IMR-90 (cell line): ENCODE measurements at regions not wholly inside any gene's neighbourhood (a gene's known extent, or its start where the extent isn't known, plus 50 kb on each side); places are given as distances from the start of the nearest gene placed in this dataset.

ENCODE experiments used
- ATAC-seq: fragments of 200-7000 bp; cut with Tn5 transposase; 2 replicates; pipeline ENCODE4 v1.9.1; 2020; ENCODE audit warnings: low read depth, mild to moderate bottlenecking, moderate library complexity
- BruUV-seq: library from RNA; stranded (reverse); fragments of 400-500 nt; replicated peaks from 2 replicates; lab custom pipeline; 2021; lab: Mats Ljungman, UMichigan
- CTCF ChIA-PET: fragments of 300-600 bp; formaldehyde crosslinking; extraction: SDS; loops from one replicate; lab custom pipeline; 2021; ENCODE audit warnings: antibody characterized with exemption; lab: Yijun Ruan, JAX
- POLR2A ChIA-PET: fragments of 300-600 bp; sonication (Branson Sonifier 250); formaldehyde crosslinking; loops from one replicate; lab custom pipeline; 2022; ENCODE audit warnings: antibody characterized with exemption; ENCODE audit not compliant: unreplicated experiment; lab: Charles Lee
- DNase-seq: peaks from one replicate; pipeline ENCODE4 v3.0.0; 2013
- H2AFZ ChIP-seq: replicated peaks from 2 replicates; pipeline ENCODE3; 2013; ENCODE audit warnings: low read length, mild to moderate bottlenecking; ENCODE audit not compliant: poor library complexity
- H2AK5ac ChIP-seq: 2 replicates; pipeline ENCODE4 v1.6.1; 2013; ENCODE audit warnings: low read depth, low read length, inconsistent platforms
- H2AK9ac ChIP-seq: replicated peaks from 2 replicates; pipeline ENCODE3; 2013; ENCODE audit warnings: mild to moderate bottlenecking, low read depth, low read length, moderate library complexity; ENCODE audit not compliant: poor library complexity
- H2BK120ac ChIP-seq: 2 replicates; pipeline ENCODE4 v1.6.1; 2013; ENCODE audit warnings: low read depth, low read length, inconsistent platforms
- H2BK15ac ChIP-seq: 3 replicates; pipeline ENCODE4 v1.6.1; 2013; ENCODE audit warnings: low read depth, low read length, inconsistent platforms
- H2BK20ac ChIP-seq: 2 replicates; pipeline ENCODE4 v1.6.1; 2013; ENCODE audit warnings: low read depth, mild to moderate bottlenecking, inconsistent platforms, low read length, moderate library complexity
- H2BK5ac ChIP-seq: 2 replicates; pipeline ENCODE4 v1.6.1; 2013; ENCODE audit warnings: mild to moderate bottlenecking, low read depth, low read length, inconsistent platforms; ENCODE audit not compliant: poor library complexity, severe bottlenecking
- H3K14ac ChIP-seq: replicated peaks from 2 replicates; pipeline ENCODE4 v1.6.1; 2013; ENCODE audit warnings: low read depth, low read length, inconsistent platforms
- H3K18ac ChIP-seq: 2 replicates; pipeline ENCODE4 v1.6.1; 2013; ENCODE audit warnings: low read depth, low read length, control low read depth
- H3K23ac ChIP-seq: 2 replicates; pipeline ENCODE4 v1.6.1; 2013; ENCODE audit warnings: low read depth, low read length, inconsistent platforms
- H3K27ac ChIP-seq: 2 replicates; pipeline ENCODE4 v1.5.1; 2013; ENCODE audit warnings: mild to moderate bottlenecking, control low read depth, low read length; ENCODE audit not compliant: insufficient read depth
- H3K27me3 ChIP-seq: 2 replicates; pipeline ENCODE4 v1.6.1; 2013; ENCODE audit warnings: low read length; ENCODE audit not compliant: control insufficient read depth, insufficient read depth
- H3K36me3 ChIP-seq: 2 replicates; pipeline ENCODE4 v1.6.1; 2013; ENCODE audit warnings: low read length, mixed read lengths; ENCODE audit not compliant: control insufficient read depth, insufficient read depth
- H3K4ac ChIP-seq: 2 replicates; pipeline ENCODE4 v1.6.1; 2013; ENCODE audit warnings: low read depth, low read length, inconsistent platforms
- H3K4me1 ChIP-seq: 2 replicates; pipeline ENCODE4 v1.6.1; 2013; ENCODE audit warnings: low read length, mixed read lengths; ENCODE audit not compliant: control insufficient read depth, insufficient read depth
- H3K4me2 ChIP-seq: 2 replicates; pipeline ENCODE4 v1.6.1; 2013; ENCODE audit warnings: low read depth, mild to moderate bottlenecking, control low read depth, low read length, moderate library complexity
- H3K4me3 ChIP-seq: 2 replicates; pipeline ENCODE4 v1.5.1; 2013; ENCODE audit warnings: low read depth, mild to moderate bottlenecking, control low read depth, low read length, moderate library complexity; ENCODE audit not compliant: insufficient read depth
- H3K56ac ChIP-seq: 2 replicates; pipeline ENCODE4 v1.6.1; 2013; ENCODE audit warnings: low read length, inconsistent platforms; ENCODE audit not compliant: insufficient read depth; ENCODE audit errors: extremely low read depth
- H3K79me1 ChIP-seq, 2 experiments: 2 replicates each; pipeline ENCODE4 v1.6.1; 2013; ENCODE audit warnings: low read length in 2 of 2, inconsistent platforms in 1 of 2, low read depth in 1 of 2
- H3K9ac ChIP-seq: 2 replicates; pipeline ENCODE4 v1.6.1; 2013; ENCODE audit warnings: low read depth, low read length, control low read depth
- H3K9me1 ChIP-seq: 2 replicates; pipeline ENCODE4 v1.6.1; 2013; ENCODE audit warnings: low read length, inconsistent platforms; ENCODE audit not compliant: insufficient read depth
- H3K9me3 ChIP-seq: 2 replicates; pipeline ENCODE4 v1.6.1; 2013; ENCODE audit warnings: low read length; ENCODE audit not compliant: control insufficient read depth, insufficient read depth
- H4K20me1 ChIP-seq: 2 replicates; pipeline ENCODE4 v1.6.1; 2013; ENCODE audit warnings: low read length, inconsistent platforms; ENCODE audit not compliant: insufficient read depth
- H4K5ac ChIP-seq: 2 replicates; pipeline ENCODE4 v1.6.1; 2013; ENCODE audit warnings: mild to moderate bottlenecking, low read depth, low read length, control low read depth
- H4K8ac ChIP-seq, 2 experiments: 2 replicates each; pipeline ENCODE4 v1.6.1; 2013; ENCODE audit warnings: low read depth in 2 of 2, low read length in 2 of 2, control low read depth in 1 of 2, inconsistent platforms in 1 of 2
- H4K91ac ChIP-seq: 2 replicates; pipeline ENCODE4 v1.6.1; 2013; ENCODE audit warnings: low read depth, low read length, inconsistent platforms; ENCODE audit not compliant: insufficient read depth
- BHLHE40 ChIP-seq: fragments of 150-350 bp; IDR thresholded peaks from 2 replicates; pipeline ENCODE4 v1.6.1; 2016; ENCODE audit warnings: mild to moderate bottlenecking, low read depth, low read length
- CHD1 ChIP-seq: IDR thresholded peaks from 2 replicates; pipeline ENCODE4 v1.6.1; 2012; ENCODE audit warnings: low read depth, low read length, improper control_type of control experiment
- ELK1 ChIP-seq: fragments of 150-350 bp; IDR thresholded peaks from 2 replicates; pipeline ENCODE4 v1.6.1; 2016; ENCODE audit warnings: low read depth, mild to moderate bottlenecking, low read length, moderate library complexity, borderline replicate concordance
- FOS ChIP-seq: fragments of 150-350 bp; IDR thresholded peaks from 2 replicates; pipeline ENCODE4 v1.6.1; 2016; ENCODE audit warnings: low read depth, low read length
- MAZ ChIP-seq: IDR thresholded peaks from 2 replicates; pipeline ENCODE4 v1.6.1; 2012; ENCODE audit warnings: low read depth, mild to moderate bottlenecking, low read length, improper control_type of control experiment, moderate library complexity, borderline replicate concordance
- NFE2L2 ChIP-seq: fragments of 150-350 bp; IDR thresholded peaks from 2 replicates; pipeline ENCODE4 v1.6.1; 2016; ENCODE audit warnings: low read depth, mild to moderate bottlenecking, low read length
- RCOR1 ChIP-seq: IDR thresholded peaks from 2 replicates; pipeline ENCODE4 v1.6.1; 2012; ENCODE audit warnings: mild to moderate bottlenecking, low read length, improper control_type of control experiment; ENCODE audit not compliant: insufficient replicate concordance
- RFX5 ChIP-seq: IDR thresholded peaks from 2 replicates; pipeline ENCODE4 v1.8.0; 2012; ENCODE audit warnings: low read depth, mild to moderate bottlenecking, low read length, moderate library complexity
- USF2 ChIP-seq: fragments of 150-350 bp; IDR thresholded peaks from 2 replicates; pipeline ENCODE4 v1.6.1; 2017; ENCODE audit warnings: mild to moderate bottlenecking, antibody characterized with exemption, low read length, low read depth
- WGBS, 2 experiments: methylation state at CpG; one replicate each; pipeline versions ENCODE4 v1.1.5 to v1.1.7; 2013; ENCODE audit warnings: missing lambda C conversion rate in 2 of 2; ENCODE audit not compliant: insufficient read length in 1 of 2; ENCODE audit errors: extremely low coverage in 2 of 2; 5-methylcytosine and 5-hydroxymethylcytosine counted together
- dilution Hi-C: fragments of 300-500 bp; cut with HindIII; formaldehyde crosslinking; loops from one replicate; pipeline ENCODE4 v1.14.3; 2018; ENCODE audit warnings: low sequenced_read_pairs; ENCODE audit not compliant: unreplicated experiment
- in situ Hi-C: fragments of 300-500 bp; cut with MboI; formaldehyde crosslinking; loops from 3 replicates; pipeline ENCODE4 v1.14.3; 2019; ENCODE audit warnings: low sequenced_read_pairs, inconsistent platforms, mixed read lengths
- intact Hi-C: fragments of 100-400 bp; cut with micrococcal nuclease; formaldehyde crosslinking; loops from 2 replicates; pipeline ENCODE4 v1.10.0; 2022
- TF ChIP-seq, protein P1 (sequence below): conservative IDR thresholded peaks from 2 replicates; pipeline ENCODE4 v1.5.1; 2012; ENCODE audit warnings: mild to moderate bottlenecking, low read depth, low read length, improper control_type of control experiment

GRCh38 chr7:91567081-91568012 lies 303.1 kb downstream of the FZD1 start:
- no peaks in the 10 kb centered on the region for H3K79me1 ChIP-seq
- H3K9me3 ChIP-seq: no peaks in the 10 kb centered on the region
- no peak overlapping the region for H3K27ac ChIP-seq
- no peak overlapping the region for H4K8ac ChIP-seq
- H2BK120ac ChIP-seq: no peak overlapping the region
- H3K9me1 ChIP-seq: no peaks in the 10 kb centered on the region
- no peaks in the 10 kb centered on the region for H3K36me3 ChIP-seq
- ChIA-PET CTCF (no interaction called here), POLR2A (no interaction called here)
- H4K20me1 ChIP-seq: no peaks in the 10 kb centered on the region
- BruUV-seq: no TSS peak
- H2AK9ac ChIP-seq: no peak overlapping the region
- H3K18ac ChIP-seq: no peak overlapping the region
- peaks cover 2% of the 10 kb centered on the region; the same call in 1 of the 2 replicates for H3K27me3 ChIP-seq
- TF ChIP-seq NFE2L2: no peak
- TF ChIP-seq USF2: no peak
- no peak for TF ChIP-seq CHD1
- TF ChIP-seq, protein P1, sequence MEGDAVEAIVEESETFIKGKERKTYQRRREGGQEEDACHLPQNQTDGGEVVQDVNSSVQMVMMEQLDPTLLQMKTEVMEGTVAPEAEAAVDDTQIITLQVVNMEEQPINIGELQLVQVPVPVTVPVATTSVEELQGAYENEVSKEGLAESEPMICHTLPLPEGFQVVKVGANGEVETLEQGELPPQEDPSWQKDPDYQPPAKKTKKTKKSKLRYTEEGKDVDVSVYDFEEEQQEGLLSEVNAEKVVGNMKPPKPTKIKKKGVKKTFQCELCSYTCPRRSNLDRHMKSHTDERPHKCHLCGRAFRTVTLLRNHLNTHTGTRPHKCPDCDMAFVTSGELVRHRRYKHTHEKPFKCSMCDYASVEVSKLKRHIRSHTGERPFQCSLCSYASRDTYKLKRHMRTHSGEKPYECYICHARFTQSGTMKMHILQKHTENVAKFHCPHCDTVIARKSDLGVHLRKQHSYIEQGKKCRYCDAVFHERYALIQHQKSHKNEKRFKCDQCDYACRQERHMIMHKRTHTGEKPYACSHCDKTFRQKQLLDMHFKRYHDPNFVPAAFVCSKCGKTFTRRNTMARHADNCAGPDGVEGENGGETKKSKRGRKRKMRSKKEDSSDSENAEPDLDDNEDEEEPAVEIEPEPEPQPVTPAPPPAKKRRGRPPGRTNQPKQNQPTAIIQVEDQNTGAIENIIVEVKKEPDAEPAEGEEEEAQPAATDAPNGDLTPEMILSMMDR: no peak
- no peak for TF ChIP-seq MAZ
- TF ChIP-seq ELK1: no peak
- no peak for TF ChIP-seq BHLHE40
- TF ChIP-seq RFX5: no peak
- no peak for TF ChIP-seq FOS
- TF ChIP-seq RCOR1: no peak
- DNase-seq (no peak), ATAC-seq (no peak)
- no CpG with 5 or more reads among the region's 7 CpGs for WGBS, 2 experiments
- H3K9ac ChIP-seq: no peak overlapping the region
- H2AFZ ChIP-seq: no peak overlapping the region
- H3K56ac ChIP-seq: no peak overlapping the region
- H3K4ac ChIP-seq: no peak overlapping the region
- H2BK15ac ChIP-seq: no peak overlapping the region
- dilution Hi-C loops (no loop called here), in situ Hi-C loops (no loop called here), intact Hi-C loops (loop anchor here (10.0 kb wide), 1 partner anchor 263 kb away; no protein-coding TSS in a partner anchor)
- no peak overlapping the region for H2BK20ac ChIP-seq
- H4K91ac ChIP-seq: no peak overlapping the region
- H4K5ac ChIP-seq: no peak overlapping the region
- no peaks in the 10 kb centered on the region; the same call in 1 of the 2 replicates for H3K4me1 ChIP-seq
- H3K4me3 ChIP-seq: no peak overlapping the region
- H2BK5ac ChIP-seq: no peak overlapping the region
- no peak overlapping the region for H3K4me2 ChIP-seq
- H3K23ac ChIP-seq: no peak overlapping the region
- no peak overlapping the region for H3K14ac ChIP-seq
- no peak overlapping the region for H2AK5ac ChIP-seq
